ENCODE measurements at regions not wholly inside any gene's neighbourhood (a gene's known extent, or its start where the extent isn't known, plus 50 kb on each side); places are given as distances from the start of the nearest gene placed in this dataset.

DNA sequence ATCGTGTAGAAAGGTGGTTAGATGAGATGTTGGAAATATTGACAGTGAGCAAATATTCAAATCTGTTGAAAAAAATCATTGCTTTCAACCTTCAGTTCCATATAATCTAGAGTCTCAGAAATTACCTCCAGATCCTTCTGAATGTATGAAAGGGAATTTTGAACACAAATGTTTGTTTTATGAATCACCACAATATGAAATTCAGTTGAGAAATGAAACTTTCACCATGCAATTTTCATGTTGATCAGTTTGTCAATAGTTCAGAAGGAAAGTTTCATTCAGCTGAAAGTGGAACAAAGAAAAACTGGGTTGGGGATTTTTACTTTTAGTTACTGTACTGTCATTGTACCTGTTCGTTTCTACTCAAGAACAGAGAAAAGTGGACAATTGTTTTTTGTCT lies 953.6 kb downstream of the SLC6A15 start:
- no peak overlapping the region for H3K23ac ChIP-seq (ENCODE audit: low read length)
- H3K79me1 ChIP-seq (ENCODE audit: low read length): no peaks in the 10 kb centered on the region
- no peak overlapping the region for H4K8ac ChIP-seq (ENCODE audit: low read depth, low read length)
- no peak for DNase-seq
- no peak overlapping the region for H2AK5ac ChIP-seq (ENCODE audit: low read length)
- H2BK15ac ChIP-seq (replicated peaks; ENCODE audit: low read depth): no peak overlapping the region
- H3K27me3 ChIP-seq (ENCODE audit: insufficient read depth, low read length, poor library complexity): no peaks in the 10 kb centered on the region
- no peak overlapping the region for H3K4me2 ChIP-seq (ENCODE audit: low read length)
- WGBS (ENCODE audit: extremely low coverage, insufficient coverage, low lambda C conversion rate): no CpG with 5 or more reads among the region's 2 CpGs
- no peak overlapping the region for H3K4me3 ChIP-seq (ENCODE audit: low read length)
- H3K18ac ChIP-seq (ENCODE audit: low read length): no peak overlapping the region
- H4K5ac ChIP-seq (ENCODE audit: low read length): no peak overlapping the region
- H3K56ac ChIP-seq (ENCODE audit: low read length): no peak overlapping the region
- H2BK5ac ChIP-seq (ENCODE audit: low read length): no peak overlapping the region
- no peak overlapping the region for H3K4ac ChIP-seq (ENCODE audit: low read depth, low read length)
- H3K36me3 ChIP-seq (ENCODE audit: control insufficient read depth, insufficient read depth, low read length): no peaks in the 10 kb centered on the region
- peaks cover 4% of the 10 kb centered on the region for H3K4me1 ChIP-seq (ENCODE audit: control insufficient read depth, low read depth, low read length)
- H3K79me2 ChIP-seq (ENCODE audit: control insufficient read depth, insufficient read depth, low read length): no peaks in the 10 kb centered on the region
- no peak overlapping the region for H3K9ac ChIP-seq (ENCODE audit: low read length)
- no peak overlapping the region for H2BK120ac ChIP-seq (ENCODE audit: low read depth, low read length)
- H3K27ac ChIP-seq (ENCODE audit: low read depth, low read length): no peak overlapping the region

GRCh38 chr12:83954956-83955601 lies 957.5 kb downstream of the SLC6A15 start:
- H3K4me3 ChIP-seq (ENCODE audit: low read length): no peak overlapping the region
- H3K27ac ChIP-seq (ENCODE audit: low read depth, low read length): peak overlapping the region; percentile 51
- peak overlapping the region; percentile 76 for H2BK5ac ChIP-seq (ENCODE audit: low read length)
- H3K79me1 ChIP-seq (ENCODE audit: low read length): no peaks in the 10 kb centered on the region
- H3K36me3 ChIP-seq (ENCODE audit: control insufficient read depth, insufficient read depth, low read length): no peaks in the 10 kb centered on the region
- no peaks in the 10 kb centered on the region for H3K27me3 ChIP-seq (ENCODE audit: insufficient read depth, low read length, poor library complexity)
- H3K56ac ChIP-seq (ENCODE audit: low read length): peak overlapping the region; percentile 40
- no peak overlapping the region for H4K8ac ChIP-seq (ENCODE audit: low read depth, low read length)
- peak overlapping the region; percentile 57 for H4K5ac ChIP-seq (ENCODE audit: low read length)
- H3K18ac ChIP-seq (ENCODE audit: low read length): no peak overlapping the region
- H3K4ac ChIP-seq (ENCODE audit: low read depth, low read length): no peak overlapping the region
- no peak overlapping the region for H2BK15ac ChIP-seq (replicated peaks; ENCODE audit: low read depth)
- no peak overlapping the region for H2AK5ac ChIP-seq (ENCODE audit: low read length)
- no CpG with 5 or more reads among the region's 3 CpGs for WGBS (ENCODE audit: extremely low coverage, insufficient coverage, low lambda C conversion rate)
- no peaks in the 10 kb centered on the region for H3K79me2 ChIP-seq (ENCODE audit: control insufficient read depth, insufficient read depth, low read length)
- no peak overlapping the region for H3K4me2 ChIP-seq (ENCODE audit: low read length)
- H3K9ac ChIP-seq (ENCODE audit: low read length): no peak overlapping the region
- H3K23ac ChIP-seq (ENCODE audit: low read length): no peak overlapping the region
- peak; percentile 85 for DNase-seq
- H3K4me1 ChIP-seq (ENCODE audit: control insufficient read depth, low read depth, low read length): peaks cover 4% of the 10 kb centered on the region
- no peak overlapping the region for H2BK120ac ChIP-seq (ENCODE audit: low read depth, low read length)

- no CpG with 5 or more reads among the region's 2 CpGs for WGBS (ENCODE audit: extremely low coverage, insufficient coverage, low lambda C conversion rate)
- no peak overlapping the region for H2BK15ac ChIP-seq (replicated peaks; ENCODE audit: low read depth)
- H3K4me1 ChIP-seq (ENCODE audit: control insufficient read depth, low read depth, low read length): peaks cover 4% of the 10 kb centered on the region
- no peak overlapping the region for H2BK5ac ChIP-seq (ENCODE audit: low read length)
- no peak overlapping the region for H3K23ac ChIP-seq (ENCODE audit: low read length)
- H3K79me1 ChIP-seq (ENCODE audit: low read length): no peaks in the 10 kb centered on the region
- no peaks in the 10 kb centered on the region for H3K79me2 ChIP-seq (ENCODE audit: control insufficient read depth, insufficient read depth, low read length)
- no peaks in the 10 kb centered on the region for H3K36me3 ChIP-seq (ENCODE audit: control insufficient read depth, insufficient read depth, low read length)
- no peak overlapping the region for H2BK120ac ChIP-seq (ENCODE audit: low read depth, low read length)
- no peak overlapping the region for H3K56ac ChIP-seq (ENCODE audit: low read length)
- H3K27ac ChIP-seq (ENCODE audit: low read depth, low read length): no peak overlapping the region
- no peaks in the 10 kb centered on the region for H3K27me3 ChIP-seq (ENCODE audit: insufficient read depth, low read length, poor library complexity)
- H3K4ac ChIP-seq (ENCODE audit: low read depth, low read length): no peak overlapping the region
- H4K5ac ChIP-seq (ENCODE audit: low read length): no peak overlapping the region
- H3K4me3 ChIP-seq (ENCODE audit: low read length): no peak overlapping the region
- no peak overlapping the region for H3K18ac ChIP-seq (ENCODE audit: low read length)
- H3K9ac ChIP-seq (ENCODE audit: low read length): no peak overlapping the region
- no peak overlapping the region for H4K8ac ChIP-seq (ENCODE audit: low read depth, low read length)
- DNase-seq: no peak
- H3K4me2 ChIP-seq (ENCODE audit: low read length): no peak overlapping the region
- H2AK5ac ChIP-seq (ENCODE audit: low read length): no peak overlapping the region
Measured at GRCh38 chr12:83954071-83954789, 958.4 kb downstream of the SLC6A15 start.

- no peak overlapping the region for H4K5ac ChIP-seq (ENCODE audit: low read length)
- no peak overlapping the region for H3K4me2 ChIP-seq (ENCODE audit: low read length)
- H3K9ac ChIP-seq (ENCODE audit: low read length): no peak overlapping the region
- H2BK15ac ChIP-seq (replicated peaks; ENCODE audit: low read depth): no peak overlapping the region
- H3K27me3 ChIP-seq (ENCODE audit: insufficient read depth, low read length, poor library complexity): no peaks in the 10 kb centered on the region
- H3K56ac ChIP-seq (ENCODE audit: low read length): no peak overlapping the region
- H3K27ac ChIP-seq (ENCODE audit: low read depth, low read length): no peak overlapping the region
- H2BK5ac ChIP-seq (ENCODE audit: low read length): no peak overlapping the region
- H3K23ac ChIP-seq (ENCODE audit: low read length): no peak overlapping the region
- H3K4me1 ChIP-seq (ENCODE audit: control insufficient read depth, low read depth, low read length): no peaks in the 10 kb centered on the region
- H3K4me3 ChIP-seq (ENCODE audit: low read length): no peak overlapping the region
- H3K18ac ChIP-seq (ENCODE audit: low read length): no peak overlapping the region
- no peaks in the 10 kb centered on the region for H3K79me1 ChIP-seq (ENCODE audit: low read length)
- no peak overlapping the region for H2BK120ac ChIP-seq (ENCODE audit: low read depth, low read length)
- H3K4ac ChIP-seq (ENCODE audit: low read depth, low read length): no peak overlapping the region
- no peak overlapping the region for H2AK5ac ChIP-seq (ENCODE audit: low read length)
- H4K8ac ChIP-seq (ENCODE audit: low read depth, low read length): no peak overlapping the region
- no peak for DNase-seq
- no peaks in the 10 kb centered on the region for H3K79me2 ChIP-seq (ENCODE audit: control insufficient read depth, insufficient read depth, low read length)
- no peaks in the 10 kb centered on the region for H3K36me3 ChIP-seq (ENCODE audit: control insufficient read depth, insufficient read depth, low read length)
Measured at GRCh38 chr12:83945871-83946270, 966.7 kb downstream of the SLC6A15 start.

GRCh38 chr12:83939718-83940117 lies 972.9 kb downstream of the SLC6A15 start:
- no peak overlapping the region for H4K5ac ChIP-seq (ENCODE audit: low read length)
- H3K4me1 ChIP-seq (ENCODE audit: control insufficient read depth, low read depth, low read length): no peaks in the 10 kb centered on the region
- H3K36me3 ChIP-seq (ENCODE audit: control insufficient read depth, insufficient read depth, low read length): no peaks in the 10 kb centered on the region
- no peaks in the 10 kb centered on the region for H3K79me2 ChIP-seq (ENCODE audit: control insufficient read depth, insufficient read depth, low read length)
- no peak for DNase-seq
- no peak overlapping the region for H3K56ac ChIP-seq (ENCODE audit: low read length)
- no peak overlapping the region for H3K9ac ChIP-seq (ENCODE audit: low read length)
- H3K23ac ChIP-seq (ENCODE audit: low read length): no peak overlapping the region
- H3K4ac ChIP-seq (ENCODE audit: low read depth, low read length): no peak overlapping the region
- H3K4me3 ChIP-seq (ENCODE audit: low read length): no peak overlapping the region
- H2BK120ac ChIP-seq (ENCODE audit: low read depth, low read length): no peak overlapping the region
- H3K27ac ChIP-seq (ENCODE audit: low read depth, low read length): no peak overlapping the region
- no peak overlapping the region for H4K8ac ChIP-seq (ENCODE audit: low read depth, low read length)
- H3K27me3 ChIP-seq (ENCODE audit: insufficient read depth, low read length, poor library complexity): no peaks in the 10 kb centered on the region
- H3K18ac ChIP-seq (ENCODE audit: low read length): no peak overlapping the region
- H2BK5ac ChIP-seq (ENCODE audit: low read length): no peak overlapping the region
- no peak overlapping the region for H3K4me2 ChIP-seq (ENCODE audit: low read length)
- H3K79me1 ChIP-seq (ENCODE audit: low read length): no peaks in the 10 kb centered on the region
- no peak overlapping the region for H2BK15ac ChIP-seq (replicated peaks; ENCODE audit: low read depth)
- no peak overlapping the region for H2AK5ac ChIP-seq (ENCODE audit: low read length)

GRCh38 chr12:83933615-83934014 lies 979.0 kb downstream of the SLC6A15 start:
- H3K18ac ChIP-seq (ENCODE audit: low read length): no peak overlapping the region
- no peaks in the 10 kb centered on the region for H3K79me2 ChIP-seq (ENCODE audit: control insufficient read depth, insufficient read depth, low read length)
- no peak overlapping the region for H2BK5ac ChIP-seq (ENCODE audit: low read length)
- H3K79me1 ChIP-seq (ENCODE audit: low read length): no peaks in the 10 kb centered on the region
- H4K5ac ChIP-seq (ENCODE audit: low read length): no peak overlapping the region
- H4K8ac ChIP-seq (ENCODE audit: low read depth, low read length): no peak overlapping the region
- H3K4me2 ChIP-seq (ENCODE audit: low read length): no peak overlapping the region
- H3K4me1 ChIP-seq (ENCODE audit: control insufficient read depth, low read depth, low read length): no peaks in the 10 kb centered on the region
- no peak overlapping the region for H2AK5ac ChIP-seq (ENCODE audit: low read length)
- H3K9ac ChIP-seq (ENCODE audit: low read length): no peak overlapping the region
- no peaks in the 10 kb centered on the region for H3K36me3 ChIP-seq (ENCODE audit: control insufficient read depth, insufficient read depth, low read length)
- H2BK15ac ChIP-seq (replicated peaks; ENCODE audit: low read depth): no peak overlapping the region
- H3K56ac ChIP-seq (ENCODE audit: low read length): no peak overlapping the region
- no peak overlapping the region for H2BK120ac ChIP-seq (ENCODE audit: low read depth, low read length)
- no peak for DNase-seq
- no peak overlapping the region for H3K4me3 ChIP-seq (ENCODE audit: low read length)
- no peaks in the 10 kb centered on the region for H3K27me3 ChIP-seq (ENCODE audit: insufficient read depth, low read length, poor library complexity)
- H3K27ac ChIP-seq (ENCODE audit: low read depth, low read length): no peak overlapping the region
- no peak overlapping the region for H3K23ac ChIP-seq (ENCODE audit: low read length)
- H3K4ac ChIP-seq (ENCODE audit: low read depth, low read length): no peak overlapping the region
